ENCODE measurements at regions not wholly inside any gene's neighbourhood (a gene's known extent, or its start where the extent isn't known, plus 50 kb on each side); places are given as distances from the start of the nearest gene placed in this dataset.

DNA sequence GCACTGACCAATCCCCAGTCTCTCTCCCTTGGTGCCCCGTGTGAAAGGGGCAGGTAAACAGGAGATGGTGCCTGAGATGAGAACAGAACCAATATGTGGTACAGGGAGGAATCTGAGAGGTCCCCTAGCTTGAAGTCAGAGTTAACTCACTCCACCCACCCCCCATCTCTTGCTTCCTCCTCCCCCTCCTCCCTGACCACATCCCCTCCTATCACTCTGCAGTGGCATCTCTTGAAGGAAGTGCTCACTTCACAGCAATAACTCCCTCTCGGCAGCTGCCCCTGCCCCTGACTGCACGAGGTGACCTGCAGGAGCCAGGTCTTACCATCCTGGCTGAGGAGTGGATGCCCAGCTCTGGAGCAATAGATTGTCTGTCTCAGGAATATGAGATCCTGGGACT is 224.0 kb downstream of the GAS1 start:
- Histone ChIP-seq H3K4me2 (ENCODE audit: low read length) (no peak overlapping the region), H3K4me3 (ENCODE audit: low read length) (no peak overlapping the region), H3F3A (ENCODE audit: insufficient read depth, low read length, poor library complexity, severe bottlenecking) (no peaks in the 10 kb centered on the region), H3K36me3 (ENCODE audit: insufficient read depth, low read length) (no peaks in the 10 kb centered on the region), H3K27ac (ENCODE audit: low read length) (no peak overlapping the region), H3K9me3 (ENCODE audit: low read length) (no peaks in the 10 kb centered on the region), H3K79me2 (replicated peaks; ENCODE audit: insufficient read depth, low read length) (no peaks in the 10 kb centered on the region), H4K20me1 (ENCODE audit: insufficient read depth) (no peaks in the 10 kb centered on the region), H2AFZ (ENCODE audit: low read depth, low read length) (no peak overlapping the region), H3K9me2 (ENCODE audit: insufficient read depth, low read length) (no peaks in the 10 kb centered on the region), H3K27me3 (ENCODE audit: insufficient read depth, low read depth, low read length) (no peaks in the 10 kb centered on the region), H3K9ac (ENCODE audit: low read length) (no peak overlapping the region)
- no peak for TF ChIP-seq EZH2 (IDR thresholded peaks at IDR 0.05; ENCODE audit: borderline replicate concordance, insufficient read depth, low read length, poor library complexity, severe bottlenecking)
- TF ChIP-seq, protein P1, sequence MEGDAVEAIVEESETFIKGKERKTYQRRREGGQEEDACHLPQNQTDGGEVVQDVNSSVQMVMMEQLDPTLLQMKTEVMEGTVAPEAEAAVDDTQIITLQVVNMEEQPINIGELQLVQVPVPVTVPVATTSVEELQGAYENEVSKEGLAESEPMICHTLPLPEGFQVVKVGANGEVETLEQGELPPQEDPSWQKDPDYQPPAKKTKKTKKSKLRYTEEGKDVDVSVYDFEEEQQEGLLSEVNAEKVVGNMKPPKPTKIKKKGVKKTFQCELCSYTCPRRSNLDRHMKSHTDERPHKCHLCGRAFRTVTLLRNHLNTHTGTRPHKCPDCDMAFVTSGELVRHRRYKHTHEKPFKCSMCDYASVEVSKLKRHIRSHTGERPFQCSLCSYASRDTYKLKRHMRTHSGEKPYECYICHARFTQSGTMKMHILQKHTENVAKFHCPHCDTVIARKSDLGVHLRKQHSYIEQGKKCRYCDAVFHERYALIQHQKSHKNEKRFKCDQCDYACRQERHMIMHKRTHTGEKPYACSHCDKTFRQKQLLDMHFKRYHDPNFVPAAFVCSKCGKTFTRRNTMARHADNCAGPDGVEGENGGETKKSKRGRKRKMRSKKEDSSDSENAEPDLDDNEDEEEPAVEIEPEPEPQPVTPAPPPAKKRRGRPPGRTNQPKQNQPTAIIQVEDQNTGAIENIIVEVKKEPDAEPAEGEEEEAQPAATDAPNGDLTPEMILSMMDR (IDR thresholded peaks at IDR 0.05; ENCODE audit: poor library complexity, severe bottlenecking), result no peak
- TF ChIP-seq TAF1 (IDR thresholded peaks at IDR 0.05; ENCODE audit: low read depth), result no peak
- no peak for TF ChIP-seq EP300 (conservative IDR thresholded peaks at IDR 0.05; ENCODE audit: poor library complexity, severe bottlenecking)
- TF ChIP-seq MXI1 (conservative IDR thresholded peaks at IDR 0.05; ENCODE audit: poor library complexity, severe bottlenecking), result no peak
- TF ChIP-seq RAD21 (conservative IDR thresholded peaks at IDR 0.05), result no peak
- no peak for TF ChIP-seq SMC3 (conservative IDR thresholded peaks at IDR 0.05; ENCODE audit: poor library complexity)
- TF ChIP-seq POLR2AphosphoS5 (IDR thresholded peaks at IDR 0.05), result no peak
- TF ChIP-seq, protein P2, sequence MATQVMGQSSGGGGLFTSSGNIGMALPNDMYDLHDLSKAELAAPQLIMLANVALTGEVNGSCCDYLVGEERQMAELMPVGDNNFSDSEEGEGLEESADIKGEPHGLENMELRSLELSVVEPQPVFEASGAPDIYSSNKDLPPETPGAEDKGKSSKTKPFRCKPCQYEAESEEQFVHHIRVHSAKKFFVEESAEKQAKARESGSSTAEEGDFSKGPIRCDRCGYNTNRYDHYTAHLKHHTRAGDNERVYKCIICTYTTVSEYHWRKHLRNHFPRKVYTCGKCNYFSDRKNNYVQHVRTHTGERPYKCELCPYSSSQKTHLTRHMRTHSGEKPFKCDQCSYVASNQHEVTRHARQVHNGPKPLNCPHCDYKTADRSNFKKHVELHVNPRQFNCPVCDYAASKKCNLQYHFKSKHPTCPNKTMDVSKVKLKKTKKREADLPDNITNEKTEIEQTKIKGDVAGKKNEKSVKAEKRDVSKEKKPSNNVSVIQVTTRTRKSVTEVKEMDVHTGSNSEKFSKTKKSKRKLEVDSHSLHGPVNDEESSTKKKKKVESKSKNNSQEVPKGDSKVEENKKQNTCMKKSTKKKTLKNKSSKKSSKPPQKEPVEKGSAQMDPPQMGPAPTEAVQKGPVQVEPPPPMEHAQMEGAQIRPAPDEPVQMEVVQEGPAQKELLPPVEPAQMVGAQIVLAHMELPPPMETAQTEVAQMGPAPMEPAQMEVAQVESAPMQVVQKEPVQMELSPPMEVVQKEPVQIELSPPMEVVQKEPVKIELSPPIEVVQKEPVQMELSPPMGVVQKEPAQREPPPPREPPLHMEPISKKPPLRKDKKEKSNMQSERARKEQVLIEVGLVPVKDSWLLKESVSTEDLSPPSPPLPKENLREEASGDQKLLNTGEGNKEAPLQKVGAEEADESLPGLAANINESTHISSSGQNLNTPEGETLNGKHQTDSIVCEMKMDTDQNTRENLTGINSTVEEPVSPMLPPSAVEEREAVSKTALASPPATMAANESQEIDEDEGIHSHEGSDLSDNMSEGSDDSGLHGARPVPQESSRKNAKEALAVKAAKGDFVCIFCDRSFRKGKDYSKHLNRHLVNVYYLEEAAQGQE (IDR thresholded peaks at IDR 0.05; ENCODE audit: borderline replicate concordance), result no peak

DNA sequence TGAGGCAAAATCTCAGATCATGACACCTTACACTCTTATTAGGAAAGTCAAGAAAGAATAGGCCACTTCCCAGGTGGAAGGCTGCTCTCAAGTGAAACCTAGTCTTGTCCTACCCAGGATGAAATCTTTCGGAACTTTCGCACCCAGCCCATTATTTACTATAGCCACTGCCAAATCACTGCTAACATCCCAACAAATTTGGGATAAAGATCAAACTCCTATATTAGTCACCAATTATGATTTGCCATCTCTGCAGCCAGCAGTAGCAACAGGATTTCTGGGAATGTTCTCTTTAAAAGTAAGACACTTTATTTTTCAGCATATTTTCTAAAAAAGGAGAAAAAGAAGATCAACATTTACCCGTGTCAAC is 224.6 kb downstream of the GAS1 start:
- H3K9me3 ChIP-seq (ENCODE audit: low read length), result no peaks in the 10 kb centered on the region
- H3K79me2 ChIP-seq (replicated peaks; ENCODE audit: insufficient read depth, low read length), result no peaks in the 10 kb centered on the region
- TF ChIP-seq EZH2 (IDR thresholded peaks at IDR 0.05; ENCODE audit: borderline replicate concordance, insufficient read depth, low read length, poor library complexity, severe bottlenecking) (no peak), POLR2AphosphoS5 (IDR thresholded peaks at IDR 0.05) (no peak), TAF1 (IDR thresholded peaks at IDR 0.05; ENCODE audit: low read depth) (no peak), RAD21 (conservative IDR thresholded peaks at IDR 0.05) (no peak), EP300 (conservative IDR thresholded peaks at IDR 0.05; ENCODE audit: poor library complexity, severe bottlenecking) (no peak), MXI1 (conservative IDR thresholded peaks at IDR 0.05; ENCODE audit: poor library complexity, severe bottlenecking) (no peak), SMC3 (conservative IDR thresholded peaks at IDR 0.05; ENCODE audit: poor library complexity) (no peak)
- TF ChIP-seq, protein P2 (IDR thresholded peaks at IDR 0.05; ENCODE audit: borderline replicate concordance), result no peak
- TF ChIP-seq, protein P1 (IDR thresholded peaks at IDR 0.05; ENCODE audit: poor library complexity, severe bottlenecking), result no peak
- H2AFZ ChIP-seq (ENCODE audit: low read depth, low read length), result no peak overlapping the region
- no peaks in the 10 kb centered on the region for H4K20me1 ChIP-seq (ENCODE audit: insufficient read depth)
- no peaks in the 10 kb centered on the region for H3F3A ChIP-seq (ENCODE audit: insufficient read depth, low read length, poor library complexity, severe bottlenecking)
- H3K4me3 ChIP-seq (ENCODE audit: low read length), result no peak overlapping the region
- no peaks in the 10 kb centered on the region for H3K9me2 ChIP-seq (ENCODE audit: insufficient read depth, low read length)
- H3K4me2 ChIP-seq (ENCODE audit: low read length), result no peak overlapping the region
- no peak overlapping the region for H3K9ac ChIP-seq (ENCODE audit: low read length)
- no peaks in the 10 kb centered on the region for H3K27me3 ChIP-seq (ENCODE audit: insufficient read depth, low read depth, low read length)
- H3K27ac ChIP-seq (ENCODE audit: low read length), result no peak overlapping the region
- no peaks in the 10 kb centered on the region for H3K36me3 ChIP-seq (ENCODE audit: insufficient read depth, low read length)

Data from neural cell (in vitro differentiated cells).